ENCODE measurements at regions not wholly inside any gene's neighbourhood (a gene's known extent, or its start where the extent isn't known, plus 50 kb on each side); places are given as distances from the start of the nearest gene placed in this dataset.

GRCh38 chr11:80082406-80082805 is 641.6 kb upstream of the TENM4 start:
- no peak for TF ChIP-seq POLR2A (IDR thresholded peaks at IDR 0.05; ENCODE audit: insufficient read depth in 1 of 2, low read depth in 2 of 2, low read length in 2 of 2)
- TF ChIP-seq, protein P1, sequence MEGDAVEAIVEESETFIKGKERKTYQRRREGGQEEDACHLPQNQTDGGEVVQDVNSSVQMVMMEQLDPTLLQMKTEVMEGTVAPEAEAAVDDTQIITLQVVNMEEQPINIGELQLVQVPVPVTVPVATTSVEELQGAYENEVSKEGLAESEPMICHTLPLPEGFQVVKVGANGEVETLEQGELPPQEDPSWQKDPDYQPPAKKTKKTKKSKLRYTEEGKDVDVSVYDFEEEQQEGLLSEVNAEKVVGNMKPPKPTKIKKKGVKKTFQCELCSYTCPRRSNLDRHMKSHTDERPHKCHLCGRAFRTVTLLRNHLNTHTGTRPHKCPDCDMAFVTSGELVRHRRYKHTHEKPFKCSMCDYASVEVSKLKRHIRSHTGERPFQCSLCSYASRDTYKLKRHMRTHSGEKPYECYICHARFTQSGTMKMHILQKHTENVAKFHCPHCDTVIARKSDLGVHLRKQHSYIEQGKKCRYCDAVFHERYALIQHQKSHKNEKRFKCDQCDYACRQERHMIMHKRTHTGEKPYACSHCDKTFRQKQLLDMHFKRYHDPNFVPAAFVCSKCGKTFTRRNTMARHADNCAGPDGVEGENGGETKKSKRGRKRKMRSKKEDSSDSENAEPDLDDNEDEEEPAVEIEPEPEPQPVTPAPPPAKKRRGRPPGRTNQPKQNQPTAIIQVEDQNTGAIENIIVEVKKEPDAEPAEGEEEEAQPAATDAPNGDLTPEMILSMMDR (CRISPR knock-in tag; IDR thresholded peaks at IDR 0.05): no peak
- TF ChIP-seq ZNF121 (CRISPR knock-in tag; IDR thresholded peaks at IDR 0.05): no peak
- no peak for TF ChIP-seq ZBTB7B (CRISPR knock-in tag; IDR thresholded peaks at IDR 0.05)
- no peak for TF ChIP-seq CEBPB (IDR thresholded peaks at IDR 0.05; ENCODE audit: borderline replicate concordance, low read depth, low read length)
- no peak for TF ChIP-seq U2AF2 (IDR thresholded peaks at IDR 0.05; ENCODE audit: low read depth, low read length)
- TF ChIP-seq ZKSCAN1 (IDR thresholded peaks at IDR 0.05; ENCODE audit: low read length): no peak
- no peak for TF ChIP-seq RBM39 (IDR thresholded peaks at IDR 0.05; ENCODE audit: low read depth, low read length, poor library complexity, severe bottlenecking)
- TF ChIP-seq CHD2 (IDR thresholded peaks at IDR 0.05; ENCODE audit: low read depth, low read length): no peak
- no peak for TF ChIP-seq SMARCE1 (IDR thresholded peaks at IDR 0.05; ENCODE audit: borderline replicate concordance)
- TF ChIP-seq MYNN (CRISPR knock-in tag; IDR thresholded peaks at IDR 0.05; ENCODE audit: low read depth): no peak
- no peak for TF ChIP-seq ZBTB14 (CRISPR knock-in tag; IDR thresholded peaks at IDR 0.05)
